NCI-H2029 treated with DMSO at 0.1 percent for 48 hours (cell line): ENCODE measurements at regions not wholly inside any gene's neighbourhood (a gene's known extent, or its start where the extent isn't known, plus 50 kb on each side); places are given as distances from the start of the nearest gene placed in this dataset.

Experiments used
- DNase-seq: peaks from one replicate; lab custom pipeline; 2025; lab: John Stamatoyannopoulos, UW

GRCh38 chr10:3691482-3691881, 93.5 kb downstream of the KLF6 start:
- DNase-seq, result no peak

GRCh38 chr10:3689871-3690510, 95.0 kb downstream of the KLF6 start:
- no peak for DNase-seq

DNA sequence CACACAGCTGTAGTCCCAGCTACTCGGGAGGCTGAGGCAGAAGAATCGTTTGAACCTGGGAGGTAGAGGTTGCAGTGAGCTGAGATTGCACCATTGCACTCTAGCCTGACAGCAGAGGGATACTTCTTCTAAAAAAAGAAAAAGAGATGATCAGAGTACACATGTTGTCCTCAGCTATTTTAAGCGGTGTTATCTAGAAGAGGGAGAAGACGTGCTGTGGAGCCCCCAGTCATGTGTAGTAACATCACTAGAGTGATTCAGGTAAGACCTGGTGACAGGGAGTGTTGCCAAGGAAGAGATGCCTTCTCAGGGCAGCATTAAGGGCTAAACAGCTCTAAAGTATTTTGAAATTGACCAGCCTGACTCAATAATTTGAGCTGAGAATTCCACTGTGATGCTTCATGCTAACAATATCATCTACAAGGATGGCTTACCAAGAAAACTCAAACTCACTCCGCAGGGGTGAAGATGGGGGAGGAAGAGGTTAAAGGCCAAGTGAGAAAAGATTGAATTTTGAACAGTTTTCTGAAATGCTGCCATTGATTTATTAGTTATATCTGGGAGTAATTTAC, 97.4 kb downstream of the KLF6 start:
- DNase-seq, result no peak

GRCh38 chr10:3685384-3685783, 99.6 kb downstream of the KLF6 start:
- no peak for DNase-seq

DNA sequence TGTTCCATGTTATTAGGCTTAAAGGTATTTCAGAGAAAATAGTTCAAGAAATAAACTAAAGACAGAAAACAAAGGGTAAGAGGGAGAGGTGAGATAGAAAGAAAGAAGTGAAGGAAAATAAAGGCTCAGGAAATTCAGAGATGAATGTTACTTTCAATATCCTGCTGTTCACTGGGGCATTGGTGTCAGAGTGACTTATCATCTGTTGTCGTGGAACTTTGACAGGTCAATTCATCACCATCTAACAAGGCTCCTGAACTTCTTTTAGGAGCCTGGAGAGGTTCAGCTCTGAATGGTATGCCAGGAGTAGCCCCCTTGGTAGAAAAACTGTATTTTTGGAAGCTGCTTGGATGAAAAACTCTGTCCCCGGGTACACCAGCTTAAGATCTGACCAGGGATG, 100.1 kb downstream of the KLF6 start:
- DNase-seq, result no peak

DNA sequence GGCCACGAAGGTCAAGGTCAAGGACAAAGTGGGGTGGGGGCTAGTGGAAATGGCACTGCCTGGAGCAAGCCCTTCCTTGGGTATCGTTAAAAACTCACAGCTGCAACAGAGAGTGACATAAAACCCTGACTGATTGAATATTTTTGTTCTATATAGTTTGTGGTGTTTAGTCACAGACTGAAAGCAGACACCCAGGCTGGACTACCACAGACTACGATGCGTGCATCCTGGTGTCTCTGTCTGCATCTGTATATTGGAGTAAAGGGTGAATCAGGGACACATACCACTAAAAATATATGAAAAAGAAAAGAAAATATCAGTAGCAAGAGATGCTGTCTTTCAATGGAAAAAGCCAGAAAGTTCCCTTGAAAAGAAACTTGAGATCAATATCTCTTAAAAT, 101.4 kb downstream of the KLF6 start:
- no peak for DNase-seq

DNA sequence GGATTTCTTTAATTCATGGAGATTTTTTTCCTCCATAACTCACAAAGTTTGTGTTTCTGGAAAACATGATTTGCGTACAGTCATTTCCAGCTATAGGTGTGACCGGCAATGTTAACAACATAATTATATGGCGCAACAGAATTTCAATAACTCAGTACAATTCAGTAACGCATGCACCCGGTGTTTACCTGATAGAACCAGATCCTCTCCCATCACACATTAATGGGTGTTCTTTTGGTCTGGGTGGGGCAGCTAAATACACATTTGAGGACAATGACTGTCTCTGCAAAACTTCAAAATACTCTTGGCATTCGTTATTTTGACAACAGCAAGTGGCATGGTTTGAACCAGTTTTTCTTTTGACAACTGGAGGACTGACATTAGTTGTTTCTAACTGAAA, 102.3 kb downstream of the KLF6 start:
- no peak for DNase-seq

- DNase-seq, result no peak
These were observed 103.1 kb downstream of the KLF6 start for GRCh38 chr10:3681642-3682554.

GRCh38 chr10:3679950-3680629, 104.9 kb downstream of the KLF6 start:
- no peak for DNase-seq

DNA sequence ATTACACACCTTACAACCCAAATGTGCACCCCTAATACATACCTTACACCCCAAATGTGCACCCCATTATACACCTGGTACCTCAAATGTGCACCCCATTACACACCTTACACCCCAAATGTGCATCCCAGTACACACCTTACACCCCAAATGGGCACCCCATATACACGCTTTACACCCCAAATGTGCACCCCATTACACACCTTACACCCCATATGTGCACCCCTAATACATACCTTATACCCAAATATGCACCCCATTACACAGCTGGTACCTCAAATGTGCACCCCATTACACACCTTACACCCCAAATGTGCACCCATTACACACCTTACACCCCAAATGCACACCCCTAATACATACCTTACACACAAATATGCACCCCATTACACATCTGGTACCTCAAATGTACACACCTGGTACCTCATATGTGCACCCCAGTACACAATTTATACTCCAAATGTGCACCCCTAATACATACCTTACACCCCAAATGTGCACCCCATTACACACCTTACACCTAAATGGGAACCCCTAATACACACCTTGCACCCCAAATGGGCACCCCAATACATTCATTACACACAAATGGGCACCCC, 106.3 kb downstream of the KLF6 start:
- no peak for DNase-seq

GRCh38 chr10:3676564-3676963, 108.4 kb downstream of the KLF6 start:
- DNase-seq, result no peak

GRCh38 chr10:3672220-3672619, 112.8 kb downstream of the KLF6 start:
- DNase-seq, result no peak

GRCh38 chr10:3671386-3671955, 113.5 kb downstream of the KLF6 start:
- DNase-seq, result no peak

DNA sequence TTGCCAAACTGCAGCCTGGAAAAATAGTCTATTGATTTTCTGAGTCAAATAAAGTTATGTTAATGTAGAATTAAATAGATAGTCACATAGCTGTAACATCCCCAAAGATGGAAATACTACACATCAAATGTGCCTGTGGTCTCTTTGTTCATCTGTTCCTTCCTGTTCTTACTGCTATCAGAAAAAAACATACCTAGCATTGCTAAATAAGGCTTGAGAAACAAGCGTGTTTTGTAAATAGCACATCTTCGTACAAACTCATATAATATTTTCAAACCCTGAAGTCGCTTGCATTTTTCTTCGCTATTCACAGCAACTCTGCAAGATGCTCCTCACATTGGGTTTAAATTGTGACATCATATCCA, 116.1 kb downstream of the KLF6 start:
- no peak for DNase-seq

DNA sequence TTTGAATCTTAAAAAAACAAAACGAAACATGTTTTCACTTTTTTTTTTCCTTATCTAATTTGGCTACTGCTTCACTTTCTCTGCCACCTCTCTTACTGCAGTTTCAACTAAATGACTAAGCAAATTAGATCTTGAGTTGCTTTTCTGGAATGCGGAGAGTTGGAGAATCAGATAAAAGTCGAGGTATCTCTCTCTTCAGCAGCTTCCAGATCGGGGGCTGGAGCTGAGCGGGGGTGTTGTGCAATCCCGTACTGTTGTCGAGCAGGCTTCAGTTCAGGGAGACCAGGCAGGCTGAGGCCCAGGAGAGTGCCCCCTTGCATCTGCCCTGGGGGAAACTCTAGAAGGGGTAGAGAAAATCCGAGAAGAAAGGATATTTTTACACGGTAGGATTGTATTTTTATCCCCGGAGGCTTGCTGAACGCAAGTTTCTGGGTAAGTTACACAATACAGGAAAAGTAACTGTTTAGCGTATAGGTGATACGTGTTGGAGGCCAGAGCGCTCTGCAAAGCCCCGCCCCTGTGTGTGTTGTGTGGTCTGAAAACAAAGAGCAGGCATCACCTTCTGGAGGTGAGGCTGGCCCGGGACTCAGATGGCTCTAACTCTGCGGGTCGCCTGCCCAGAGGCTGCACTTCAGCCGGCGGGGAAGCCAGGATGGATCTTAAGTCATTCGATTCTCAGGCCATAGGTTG, 116.6 kb downstream of the KLF6 start:
- DNase-seq, result no peak

GRCh38 chr10:3666525-3667302, 118.3 kb downstream of the KLF6 start:
- DNase-seq, result no peak

DNA sequence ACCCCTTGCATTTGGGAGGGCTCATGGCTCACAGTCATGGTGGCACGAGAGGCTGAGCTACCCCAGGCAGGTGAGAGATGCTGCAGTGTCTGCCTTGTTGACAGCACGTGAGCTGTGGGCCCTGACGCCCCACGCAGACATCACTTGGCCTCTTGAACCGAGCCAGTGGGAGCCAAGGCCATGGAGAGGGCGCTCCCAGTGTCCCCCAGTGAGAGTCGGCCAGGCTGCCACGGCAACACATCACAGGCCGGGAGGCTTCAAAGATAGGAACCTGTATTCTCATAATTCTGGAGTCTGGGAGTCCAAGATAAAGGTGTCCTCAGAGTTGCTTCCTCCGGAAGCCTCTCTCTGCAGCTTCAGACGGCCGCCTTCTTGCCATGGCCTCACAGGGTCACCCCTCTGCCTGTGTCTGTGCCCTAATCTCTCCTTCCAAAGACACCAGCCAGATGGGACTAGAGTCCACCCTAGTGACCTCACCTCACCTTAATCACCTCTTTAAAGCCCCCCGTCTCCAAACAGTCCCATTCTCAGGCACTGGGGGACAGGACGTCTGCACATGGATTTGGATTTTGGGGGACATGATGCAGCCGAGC, 119.6 kb downstream of the KLF6 start:
- DNase-seq, result no peak

DNA sequence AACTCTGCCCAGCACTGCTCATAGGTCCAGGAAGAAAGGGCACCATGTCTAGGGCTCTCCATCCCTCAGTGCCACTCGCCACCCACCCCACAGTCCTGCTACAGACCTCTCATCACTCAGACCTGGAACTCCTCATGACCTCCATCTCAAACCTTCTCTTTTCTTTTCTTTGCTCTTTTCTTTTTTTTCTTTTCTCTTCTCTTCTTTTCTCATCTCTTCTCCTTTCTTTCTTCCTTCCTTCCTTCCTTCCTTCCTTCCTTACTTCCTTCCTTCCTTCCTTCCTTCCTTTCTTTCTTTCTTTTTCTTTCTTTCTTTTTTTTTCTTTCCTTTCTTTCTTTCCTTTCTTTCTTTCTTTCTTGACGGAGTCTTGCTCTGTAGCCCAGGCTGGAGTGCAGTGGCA, 122.2 kb downstream of the KLF6 start:
- no peak for DNase-seq

GRCh38 chr10:3661271-3661670, 123.7 kb downstream of the KLF6 start:
- no peak for DNase-seq

DNA sequence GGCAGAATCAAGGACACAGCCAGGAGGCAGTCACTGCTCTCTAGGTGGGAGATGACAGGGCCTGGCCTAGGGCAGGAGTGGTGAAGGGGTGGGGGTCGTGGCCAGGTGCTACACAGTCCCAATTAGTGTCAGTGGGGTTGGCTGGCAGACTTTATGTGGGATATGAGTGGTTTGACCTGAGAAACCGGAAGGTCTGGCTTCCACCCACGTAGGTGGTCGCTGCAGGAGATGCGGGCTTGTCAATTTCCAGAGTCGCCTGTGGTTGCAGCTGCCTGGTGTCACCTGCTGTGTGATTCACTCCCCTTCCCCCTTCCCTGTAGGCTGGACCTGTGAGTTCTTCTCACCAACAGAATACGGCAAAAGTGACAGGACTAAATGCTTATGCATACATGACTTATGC, 124.3 kb downstream of the KLF6 start:
- DNase-seq, result no peak
